Tibial nerve (tissue), 4 donors: ENCODE measurements at regions not wholly inside any gene's neighbourhood (a gene's known extent, or its start where the extent isn't known, plus 50 kb on each side); places are given as distances from the start of the nearest gene placed in this dataset.

ENCODE experiments used
- EP300 ChIP-seq, 2 donors: sonication (generic); formaldehyde crosslinking; IDR thresholded peaks; one replicate each; pipeline ENCODE4 v1.6.1; 2017; ENCODE audit warnings: antibody characterized with exemption in 2 of 2, mild to moderate bottlenecking in 1 of 2
- POLR2A ChIP-seq, 2 donors: fragments of 450-650 bp; IDR thresholded peaks; one replicate each; pipeline ENCODE4 v1.6.1; 2017; ENCODE audit warnings: antibody characterized with exemption in 2 of 2, mild to moderate bottlenecking in 2 of 2, moderate library complexity in 2 of 2
- TF ChIP-seq, protein P1 (sequence below), 5 experiments: fragments of 200-600 bp in 3 of 5; fragments of 450-650 bp in 2 of 5; sonication (generic) in 3 of 5; IDR thresholded peaks; one replicate each; pipeline ENCODE4 v1.5.1; 2016 to 2019; ENCODE audit warnings: antibody characterized with exemption in 5 of 5, mild to moderate bottlenecking in 3 of 5, moderate library complexity in 2 of 5

- TF ChIP-seq, protein P1, sequence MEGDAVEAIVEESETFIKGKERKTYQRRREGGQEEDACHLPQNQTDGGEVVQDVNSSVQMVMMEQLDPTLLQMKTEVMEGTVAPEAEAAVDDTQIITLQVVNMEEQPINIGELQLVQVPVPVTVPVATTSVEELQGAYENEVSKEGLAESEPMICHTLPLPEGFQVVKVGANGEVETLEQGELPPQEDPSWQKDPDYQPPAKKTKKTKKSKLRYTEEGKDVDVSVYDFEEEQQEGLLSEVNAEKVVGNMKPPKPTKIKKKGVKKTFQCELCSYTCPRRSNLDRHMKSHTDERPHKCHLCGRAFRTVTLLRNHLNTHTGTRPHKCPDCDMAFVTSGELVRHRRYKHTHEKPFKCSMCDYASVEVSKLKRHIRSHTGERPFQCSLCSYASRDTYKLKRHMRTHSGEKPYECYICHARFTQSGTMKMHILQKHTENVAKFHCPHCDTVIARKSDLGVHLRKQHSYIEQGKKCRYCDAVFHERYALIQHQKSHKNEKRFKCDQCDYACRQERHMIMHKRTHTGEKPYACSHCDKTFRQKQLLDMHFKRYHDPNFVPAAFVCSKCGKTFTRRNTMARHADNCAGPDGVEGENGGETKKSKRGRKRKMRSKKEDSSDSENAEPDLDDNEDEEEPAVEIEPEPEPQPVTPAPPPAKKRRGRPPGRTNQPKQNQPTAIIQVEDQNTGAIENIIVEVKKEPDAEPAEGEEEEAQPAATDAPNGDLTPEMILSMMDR (IDR thresholded peaks at IDR 0.05): no peak
- TF ChIP-seq EP300 (IDR thresholded peaks at IDR 0.05) (no peak), POLR2A (IDR thresholded peaks at IDR 0.05) (no peak)
Observed at GRCh38 chr15:60259469-60259868, 138.3 kb downstream of the ANXA2 start.
